ENCODE measurements at regions not wholly inside any gene's neighbourhood (a gene's known extent, or its start where the extent isn't known, plus 50 kb on each side); places are given as distances from the start of the nearest gene placed in this dataset.
"Not testable (repeated sequence)": the region's sequence is repeated elsewhere in the genome, so short reads cannot be mapped to it uniquely, and the experiment has no call there.

DNA sequence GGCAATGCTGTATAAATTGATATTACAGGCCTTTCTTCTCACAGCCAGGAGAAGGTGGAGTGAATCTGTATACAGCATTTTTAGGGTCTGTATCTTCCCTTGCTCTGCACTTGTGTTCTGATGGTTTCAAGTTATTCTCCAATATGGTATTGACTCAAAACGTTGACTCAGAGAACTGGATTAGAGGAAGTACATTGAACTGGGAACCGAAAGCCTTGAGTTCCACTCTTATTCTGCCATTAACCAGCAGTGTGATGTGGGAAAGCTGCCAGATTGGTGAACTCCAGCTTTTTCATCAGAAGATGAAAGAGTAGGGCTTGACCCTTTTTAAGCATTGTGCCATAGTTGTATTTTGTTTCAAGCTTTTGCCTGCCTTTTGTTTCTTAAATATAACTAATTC lies 167.7 kb downstream of the SPRY2 start:
- Histone ChIP-seq H2AFZ (ENCODE audit: low read length, unreplicated experiment) (no peak overlapping the region), H3K27me3 (ENCODE audit: insufficient read depth, low read length) (no peaks in the 10 kb centered on the region), H3K27ac (ENCODE audit: low read depth, low read length) (no peak overlapping the region), H3K4me1 (ENCODE audit: control insufficient read depth, insufficient read depth, low read length, unreplicated experiment) (no peaks in the 10 kb centered on the region), H3K4me3 (ENCODE audit: low read depth, low read length) (no peak overlapping the region), H3K36me3 (ENCODE audit: insufficient read depth, low read length) (no peaks in the 10 kb centered on the region), H3K79me2 (ENCODE audit: control insufficient read depth, insufficient read depth, low read length, unreplicated experiment) (no peaks in the 10 kb centered on the region)

GRCh38 chr13:80171096-80171495 lies 169.8 kb downstream of the SPRY2 start:
- Histone ChIP-seq H3K79me2 (ENCODE audit: control insufficient read depth, insufficient read depth, low read length, unreplicated experiment) (no peaks in the 10 kb centered on the region), H3K4me3 (ENCODE audit: low read depth, low read length) (no peak overlapping the region), H3K27me3 (ENCODE audit: insufficient read depth, low read length) (no peaks in the 10 kb centered on the region), H3K4me1 (ENCODE audit: control insufficient read depth, insufficient read depth, low read length, unreplicated experiment) (no peaks in the 10 kb centered on the region), H3K27ac (ENCODE audit: low read depth, low read length) (no peak overlapping the region), H2AFZ (ENCODE audit: low read length, unreplicated experiment) (no peak overlapping the region), H3K36me3 (ENCODE audit: insufficient read depth, low read length) (no peaks in the 10 kb centered on the region)

- Histone ChIP-seq H3K27me3 (ENCODE audit: insufficient read depth, low read length) (no peaks in the 10 kb centered on the region), H2AFZ (ENCODE audit: low read length, unreplicated experiment) (no peak overlapping the region), H3K36me3 (ENCODE audit: insufficient read depth, low read length) (no peaks in the 10 kb centered on the region), H3K4me1 (ENCODE audit: control insufficient read depth, insufficient read depth, low read length, unreplicated experiment) (no peaks in the 10 kb centered on the region), H3K79me2 (ENCODE audit: control insufficient read depth, insufficient read depth, low read length, unreplicated experiment) (no peaks in the 10 kb centered on the region), H3K27ac (ENCODE audit: low read depth, low read length) (no peak overlapping the region), H3K4me3 (ENCODE audit: low read depth, low read length) (no peak overlapping the region)
Measured at GRCh38 chr13:80168089-80168850, 172.7 kb downstream of the SPRY2 start.

- Histone ChIP-seq H3K36me3 (ENCODE audit: insufficient read depth, low read length) (no peaks in the 10 kb centered on the region), H2AFZ (ENCODE audit: low read length, unreplicated experiment) (no peak overlapping the region), H3K27me3 (ENCODE audit: insufficient read depth, low read length) (no peaks in the 10 kb centered on the region), H3K4me3 (ENCODE audit: low read depth, low read length) (no peak overlapping the region), H3K79me2 (ENCODE audit: control insufficient read depth, insufficient read depth, low read length, unreplicated experiment) (no peaks in the 10 kb centered on the region), H3K4me1 (ENCODE audit: control insufficient read depth, insufficient read depth, low read length, unreplicated experiment) (no peaks in the 10 kb centered on the region), H3K27ac (ENCODE audit: low read depth, low read length) (no peak overlapping the region)
Measured at GRCh38 chr13:80166352-80166751, 174.6 kb downstream of the SPRY2 start.

- no peak overlapping the region for H3K27ac ChIP-seq (ENCODE audit: low read depth, low read length)
- H3K4me3 ChIP-seq (ENCODE audit: low read depth, low read length): no peak overlapping the region
- H3K79me2 ChIP-seq (ENCODE audit: control insufficient read depth, insufficient read depth, low read length, unreplicated experiment): no peaks in the 10 kb centered on the region
- no peaks in the 10 kb centered on the region for H3K36me3 ChIP-seq (ENCODE audit: insufficient read depth, low read length)
- H3K27me3 ChIP-seq (ENCODE audit: insufficient read depth, low read length): no peaks in the 10 kb centered on the region
- H3K4me1 ChIP-seq (ENCODE audit: control insufficient read depth, insufficient read depth, low read length, unreplicated experiment): no peaks in the 10 kb centered on the region
- no peak overlapping the region for H2AFZ ChIP-seq (ENCODE audit: low read length, unreplicated experiment)
Measured at GRCh38 chr13:80164462-80164861, 176.5 kb downstream of the SPRY2 start.

DNA sequence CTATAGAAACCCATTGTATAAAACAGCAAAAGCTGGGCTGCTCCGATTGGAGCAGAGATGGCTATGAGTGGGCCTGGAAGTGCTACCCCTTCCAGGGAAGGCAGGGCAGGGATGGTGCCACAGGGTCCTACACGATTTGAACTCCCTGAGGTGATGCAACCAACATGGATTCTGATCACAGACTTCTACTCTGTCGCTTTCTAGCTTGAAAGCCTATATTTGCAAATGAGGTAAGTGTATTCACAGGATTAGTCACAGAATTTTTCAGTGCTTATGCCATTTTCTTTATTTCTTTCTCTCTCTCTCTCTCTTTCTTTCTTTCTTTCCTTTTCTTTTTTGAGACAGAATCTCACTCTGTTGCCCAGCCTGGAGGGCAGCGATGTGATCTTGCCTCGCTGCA lies 179.0 kb downstream of the SPRY2 start:
- Histone ChIP-seq H3K4me1 (ENCODE audit: control insufficient read depth, insufficient read depth, low read length, unreplicated experiment) (peaks cover 4% of the 10 kb centered on the region), H2AFZ (ENCODE audit: low read length, unreplicated experiment) (no peak overlapping the region), H3K27ac (ENCODE audit: low read depth, low read length) (no peak overlapping the region), H3K4me3 (ENCODE audit: low read depth, low read length) (no peak overlapping the region), H3K79me2 (ENCODE audit: control insufficient read depth, insufficient read depth, low read length, unreplicated experiment) (no peaks in the 10 kb centered on the region), H3K27me3 (ENCODE audit: insufficient read depth, low read length) (no peaks in the 10 kb centered on the region), H3K36me3 (ENCODE audit: insufficient read depth, low read length) (no peaks in the 10 kb centered on the region)

DNA sequence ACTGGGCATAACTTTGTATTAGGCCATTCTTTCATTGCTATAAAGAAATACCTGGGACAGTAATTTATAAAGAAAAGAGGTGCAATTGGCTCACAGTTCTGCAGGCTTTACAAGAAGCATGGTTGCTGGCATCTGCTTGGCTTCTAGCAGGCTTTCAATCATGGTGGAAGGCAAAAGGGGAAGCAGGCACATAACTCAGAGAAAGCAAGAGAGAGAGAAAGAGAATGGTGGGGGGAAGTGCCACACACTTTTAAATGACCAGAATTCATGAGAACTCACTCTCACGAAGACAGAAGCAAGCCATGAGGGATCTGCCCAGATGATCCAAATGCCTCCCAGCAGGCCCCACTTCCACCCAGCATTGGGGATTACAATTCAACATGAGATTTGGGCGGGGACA lies 179.7 kb downstream of the SPRY2 start:
- H3K27ac ChIP-seq (ENCODE audit: low read depth, low read length): no peak overlapping the region
- no peaks in the 10 kb centered on the region for H3K79me2 ChIP-seq (ENCODE audit: control insufficient read depth, insufficient read depth, low read length, unreplicated experiment)
- no peaks in the 10 kb centered on the region for H3K27me3 ChIP-seq (ENCODE audit: insufficient read depth, low read length)
- H2AFZ ChIP-seq (ENCODE audit: low read length, unreplicated experiment): no peak overlapping the region
- H3K36me3 ChIP-seq (ENCODE audit: insufficient read depth, low read length): no peaks in the 10 kb centered on the region
- peaks cover 4% of the 10 kb centered on the region for H3K4me1 ChIP-seq (ENCODE audit: control insufficient read depth, insufficient read depth, low read length, unreplicated experiment)
- no peak overlapping the region for H3K4me3 ChIP-seq (ENCODE audit: low read depth, low read length)

DNA sequence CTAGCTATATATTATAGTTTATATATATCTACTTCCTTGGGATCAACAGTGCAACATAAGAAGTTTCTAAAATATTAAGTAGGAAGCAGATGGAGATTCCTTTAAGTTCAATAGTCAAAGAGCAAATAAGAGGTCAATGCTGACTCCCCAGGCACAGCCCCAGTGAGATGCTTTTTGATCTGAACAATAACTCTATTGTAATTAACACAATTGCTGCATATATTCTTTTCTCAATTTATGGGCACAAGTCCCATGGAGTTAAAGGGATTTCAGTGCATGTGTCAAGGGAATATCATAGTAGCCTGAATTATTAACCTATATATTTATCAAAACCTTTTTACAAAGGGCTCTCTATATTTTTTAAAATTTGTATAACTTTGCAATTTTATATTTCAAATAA lies 180.8 kb downstream of the SPRY2 start:
- Histone ChIP-seq H3K27ac (ENCODE audit: low read depth, low read length) (no peak overlapping the region), H3K4me3 (ENCODE audit: low read depth, low read length) (no peak overlapping the region), H3K27me3 (ENCODE audit: insufficient read depth, low read length) (no peaks in the 10 kb centered on the region), H3K79me2 (ENCODE audit: control insufficient read depth, insufficient read depth, low read length, unreplicated experiment) (no peaks in the 10 kb centered on the region), H3K4me1 (ENCODE audit: control insufficient read depth, insufficient read depth, low read length, unreplicated experiment) (peaks cover 4% of the 10 kb centered on the region), H3K36me3 (ENCODE audit: insufficient read depth, low read length) (no peaks in the 10 kb centered on the region), H2AFZ (ENCODE audit: low read length, unreplicated experiment) (no peak overlapping the region)

DNA sequence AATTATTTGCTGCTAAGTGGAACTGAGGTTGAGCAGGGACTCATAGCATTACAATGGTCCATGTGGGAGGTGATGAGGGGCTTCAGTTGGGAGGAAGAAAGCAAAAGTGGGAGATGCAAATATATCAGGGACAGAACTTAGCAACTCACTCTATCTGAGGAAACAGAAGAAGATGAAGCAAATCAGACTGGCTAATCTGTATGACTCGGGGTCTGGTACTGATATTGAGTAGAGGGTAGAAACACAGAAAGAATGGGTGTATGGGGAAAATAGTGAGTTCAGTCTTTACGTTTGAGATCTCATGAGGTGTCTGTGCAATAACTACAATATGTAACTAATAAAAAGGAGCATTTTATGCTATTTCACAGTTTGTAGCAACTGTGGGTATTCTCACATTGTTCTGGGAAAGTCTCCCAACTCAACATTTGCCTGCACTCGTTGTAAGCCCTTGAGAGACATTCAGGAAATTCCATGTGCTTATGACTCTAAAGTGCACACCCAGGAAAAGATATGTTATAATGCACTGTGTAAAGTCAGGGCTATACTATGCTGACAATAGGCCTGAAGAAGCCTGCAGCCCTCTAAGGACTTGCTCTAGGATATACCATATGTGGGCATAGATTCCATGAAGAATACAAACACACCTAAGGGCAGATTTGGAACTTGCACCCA lies 183.5 kb downstream of the SPRY2 start:
- Histone ChIP-seq H3K36me3 (ENCODE audit: insufficient read depth, low read length) (no peaks in the 10 kb centered on the region), H3K27ac (ENCODE audit: low read depth, low read length) (no peak overlapping the region), H2AFZ (ENCODE audit: low read length, unreplicated experiment) (no peak overlapping the region), H3K4me1 (ENCODE audit: control insufficient read depth, insufficient read depth, low read length, unreplicated experiment) (peaks cover 4% of the 10 kb centered on the region), H3K79me2 (ENCODE audit: control insufficient read depth, insufficient read depth, low read length, unreplicated experiment) (no peaks in the 10 kb centered on the region), H3K27me3 (ENCODE audit: insufficient read depth, low read length) (no peaks in the 10 kb centered on the region), H3K4me3 (ENCODE audit: low read depth, low read length) (no peak overlapping the region)

DNA sequence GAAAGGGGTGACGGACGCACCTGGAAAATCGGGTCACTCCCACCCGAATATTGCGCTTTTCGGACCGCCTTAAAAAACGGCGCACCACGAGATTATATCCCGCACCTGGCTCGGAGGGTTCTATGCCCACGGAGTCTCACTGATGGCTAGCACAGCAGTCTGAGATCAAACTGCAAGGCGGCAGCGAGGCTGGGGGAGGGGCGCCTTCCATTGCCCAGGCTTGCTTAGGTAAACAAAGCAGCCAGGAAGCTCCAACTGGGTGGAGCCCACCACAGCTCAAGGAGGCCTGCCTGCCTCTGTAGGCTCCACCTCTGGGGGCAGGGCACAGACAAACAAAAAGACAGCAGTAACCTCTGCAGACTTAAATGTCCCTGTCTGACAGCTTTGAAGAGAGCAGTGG lies 188.8 kb downstream of the SPRY2 start:
- H3K4me1 ChIP-seq (ENCODE audit: control insufficient read depth, insufficient read depth, low read length, unreplicated experiment); H3K36me3 ChIP-seq (ENCODE audit: insufficient read depth, low read length); H3K27me3 ChIP-seq (ENCODE audit: insufficient read depth, low read length); H3K4me3 ChIP-seq (ENCODE audit: low read depth, low read length); H3K27ac ChIP-seq (ENCODE audit: low read depth, low read length); H2AFZ ChIP-seq (ENCODE audit: low read length, unreplicated experiment); H3K79me2 ChIP-seq (ENCODE audit: control insufficient read depth, insufficient read depth, low read length, unreplicated experiment): not testable (repeated sequence)

GRCh38 chr13:80151016-80151415 lies 189.9 kb downstream of the SPRY2 start:
- Histone ChIP-seq H3K27me3 (ENCODE audit: insufficient read depth, low read length) (no peaks in the 10 kb centered on the region), H2AFZ (ENCODE audit: low read length, unreplicated experiment) (no peak overlapping the region), H3K4me3 (ENCODE audit: low read depth, low read length) (no peak overlapping the region), H3K36me3 (ENCODE audit: insufficient read depth, low read length) (no peaks in the 10 kb centered on the region), H3K4me1 (ENCODE audit: control insufficient read depth, insufficient read depth, low read length, unreplicated experiment) (no peaks in the 10 kb centered on the region), H3K79me2 (ENCODE audit: control insufficient read depth, insufficient read depth, low read length, unreplicated experiment) (no peaks in the 10 kb centered on the region), H3K27ac (ENCODE audit: low read depth, low read length) (no peak overlapping the region)
